SK-N-SH (cell line): ENCODE measurements at regions not wholly inside any gene's neighbourhood (a gene's known extent, or its start where the extent isn't known, plus 50 kb on each side); places are given as distances from the start of the nearest gene placed in this dataset.

Experiments used
- CTCF ChIA-PET: fragments of 300-600, 350-600 bp; formaldehyde crosslinking; extraction: SDS; loops from one replicate; lab custom pipeline; 2021; lab: Yijun Ruan, JAX
- POLR2A ChIA-PET: fragments of 350-600 bp; sonication (Branson Sonifier 250); formaldehyde crosslinking; extraction: SDS; loops from one replicate; lab custom pipeline; 2020; ENCODE audit warnings: antibody characterized with exemption, inconsistent platforms; lab: Yijun Ruan, JAX
- DNase-seq: peaks from one replicate; pipeline ENCODE4 v3.0.0; 2012
- H2AFZ ChIP-seq: fragments of 200-600 bp; sonication (generic); 2 replicates; pipeline ENCODE4 v1.8.1; 2016; ENCODE audit warnings: antibody characterized with exemption, mild to moderate bottlenecking, low read depth
- H3F3A ChIP-seq: fragments of 200-600 bp; sonication (generic); replicated peaks from 2 replicates; pipeline ENCODE3; 2016; ENCODE audit warnings: antibody characterized with exemption, mild to moderate bottlenecking; ENCODE audit not compliant: insufficient read depth
- H3K27ac ChIP-seq, 2 experiments: fragments of 200-500 bp in 1 of 2; fragments of 200-600 bp in 1 of 2; sonication (Bioruptor generic) in 1 of 2; sonication (generic), shearing (Covaris generic) in 1 of 2; 2 replicates each; pipeline versions ENCODE4 v1.5.1 to v1.6.1; 2014 to 2016; ENCODE audit warnings: low read depth in 2 of 2, inconsistent platforms in 1 of 2, low read length in 1 of 2, mild to moderate bottlenecking in 1 of 2, mixed read lengths in 1 of 2
- H3K27me3 ChIP-seq: fragments of 200-600 bp; sonication (generic), shearing (Covaris generic); 2 replicates; pipeline ENCODE4 v1.6.1; 2016; ENCODE audit warnings: mixed run types; ENCODE audit not compliant: insufficient read depth
- H3K36me3 ChIP-seq, 2 experiments: fragments of 200-500 bp in 1 of 2; fragments of 200-600 bp in 1 of 2; sonication (Bioruptor generic) in 1 of 2; sonication (generic) in 1 of 2; replicated peaks in 1 of 2; 2 replicates each; pipeline versions ENCODE3 to v1.5.1; 2014 to 2016; ENCODE audit warnings: low read length in 1 of 2, mild to moderate bottlenecking in 1 of 2; ENCODE audit not compliant: insufficient read depth in 2 of 2, control insufficient read depth in 1 of 2
- H3K4me1 ChIP-seq, 2 experiments: fragments of 200-500 bp in 1 of 2; fragments of 200-600 bp in 1 of 2; sonication (Bioruptor generic) in 1 of 2; sonication (generic), shearing (Covaris generic) in 1 of 2; 2 replicates each; pipeline versions ENCODE4 v1.5.1 to v1.6.1; 2014 to 2016; ENCODE audit warnings: low read depth in 1 of 2, low read length in 1 of 2, mixed run types in 1 of 2; ENCODE audit not compliant: insufficient read depth in 2 of 2, control insufficient read depth in 1 of 2
- H3K4me2 ChIP-seq: fragments of 200-600 bp; sonication (generic), shearing (Covaris generic); 2 replicates; pipeline ENCODE4 v1.6.1; 2017; ENCODE audit warnings: mixed run types
- H3K4me3 ChIP-seq, 2 experiments: fragments of 200-500 bp in 1 of 2; fragments of 200-600 bp in 1 of 2; sonication (Bioruptor generic) in 1 of 2; sonication (generic), shearing (Covaris generic) in 1 of 2; 2 replicates each; pipeline versions ENCODE4 v1.5.1 to v1.8.1; 2014 to 2016; ENCODE audit warnings: low read depth in 2 of 2, inconsistent platforms in 1 of 2, low read length in 1 of 2, mild to moderate bottlenecking in 1 of 2, mixed read lengths in 1 of 2, moderate library complexity in 1 of 2
- H3K79me2 ChIP-seq: fragments of 200-600 bp; sonication (generic); 2 replicates; pipeline ENCODE4 v1.8.1; 2017; ENCODE audit warnings: mild to moderate bottlenecking; ENCODE audit not compliant: insufficient read depth
- H3K9ac ChIP-seq: fragments of 200-600 bp; sonication (generic); 2 replicates; pipeline ENCODE4 v1.6.1; 2017; ENCODE audit warnings: mixed run types
- H3K9me2 ChIP-seq: fragments of 200-600 bp; sonication (generic); 2 replicates; pipeline ENCODE4 v1.6.1; 2017; ENCODE audit warnings: mixed run types
- H3K9me3 ChIP-seq: fragments of 200-600 bp; sonication (generic); 2 replicates; pipeline ENCODE4 v1.6.1; 2017; ENCODE audit warnings: mixed run types, mild to moderate bottlenecking, moderate library complexity
- H4K20me1 ChIP-seq: fragments of 200-600 bp; sonication (generic); 2 replicates; pipeline ENCODE4 v1.6.1; 2017; ENCODE audit warnings: mild to moderate bottlenecking, mixed run types; ENCODE audit not compliant: insufficient read depth
- CHD2 ChIP-seq: fragments of 150-350 bp; IDR thresholded peaks from 2 replicates; pipeline ENCODE4 v1.6.1; 2018; ENCODE audit warnings: low read length; ENCODE audit not compliant: partially characterized antibody
- EP300 ChIP-seq, 2 experiments: IDR thresholded peaks; 2 replicates each; pipeline versions ENCODE4 v1.4.0 to v1.6.1; 2012; ENCODE audit warnings: borderline replicate concordance in 1 of 2, low read depth in 1 of 2, low read length in 1 of 2
- EZH2phosphoT487 ChIP-seq: fragments of 200-600 bp; sonication (generic); IDR thresholded peaks from 2 replicates; pipeline ENCODE4 v1.6.1; 2017; ENCODE audit warnings: low read depth, mixed run types, mild to moderate bottlenecking, antibody characterized with exemption, moderate library complexity, borderline replicate concordance
- FOXM1 ChIP-seq: IDR thresholded peaks from 2 replicates; pipeline ENCODE4 v1.4.0; 2012; ENCODE audit warnings: low read depth, mild to moderate bottlenecking
- MEF2A ChIP-seq: IDR thresholded peaks from 2 replicates; pipeline ENCODE4 v1.4.0; 2012; ENCODE audit warnings: low read depth, borderline replicate concordance
- RFX5 ChIP-seq: IDR thresholded peaks from 2 replicates; pipeline ENCODE4 v1.6.1; 2012; ENCODE audit warnings: mild to moderate bottlenecking, improper control_type of control experiment, low read length
- RXRA ChIP-seq: IDR thresholded peaks from 2 replicates; pipeline ENCODE4 v1.4.0; 2012; ENCODE audit warnings: low read depth, mild to moderate bottlenecking, borderline replicate concordance
- SMC3 ChIP-seq: IDR thresholded peaks from 2 replicates; pipeline ENCODE4 v1.6.1; 2012; ENCODE audit warnings: low read depth, low read length, improper control_type of control experiment
- TAF1 ChIP-seq: IDR thresholded peaks from 2 replicates; pipeline ENCODE4 v1.6.1; 2012; ENCODE audit warnings: low read depth, mild to moderate bottlenecking, low read length, moderate library complexity, borderline replicate concordance
- TCF12 ChIP-seq: IDR thresholded peaks from 2 replicates; pipeline ENCODE4 v1.4.0; 2012
- TEAD4 ChIP-seq: IDR thresholded peaks from 2 replicates; pipeline ENCODE4 v1.4.0; 2012; ENCODE audit warnings: mild to moderate bottlenecking, borderline replicate concordance; ENCODE audit not compliant: insufficient read depth
- WGBS: methylation state at CpG from one replicate; pipeline ENCODE4 v1.1.6; 2017; ENCODE audit warnings: low lambda C conversion rate; 5-methylcytosine and 5-hydroxymethylcytosine counted together

DNA sequence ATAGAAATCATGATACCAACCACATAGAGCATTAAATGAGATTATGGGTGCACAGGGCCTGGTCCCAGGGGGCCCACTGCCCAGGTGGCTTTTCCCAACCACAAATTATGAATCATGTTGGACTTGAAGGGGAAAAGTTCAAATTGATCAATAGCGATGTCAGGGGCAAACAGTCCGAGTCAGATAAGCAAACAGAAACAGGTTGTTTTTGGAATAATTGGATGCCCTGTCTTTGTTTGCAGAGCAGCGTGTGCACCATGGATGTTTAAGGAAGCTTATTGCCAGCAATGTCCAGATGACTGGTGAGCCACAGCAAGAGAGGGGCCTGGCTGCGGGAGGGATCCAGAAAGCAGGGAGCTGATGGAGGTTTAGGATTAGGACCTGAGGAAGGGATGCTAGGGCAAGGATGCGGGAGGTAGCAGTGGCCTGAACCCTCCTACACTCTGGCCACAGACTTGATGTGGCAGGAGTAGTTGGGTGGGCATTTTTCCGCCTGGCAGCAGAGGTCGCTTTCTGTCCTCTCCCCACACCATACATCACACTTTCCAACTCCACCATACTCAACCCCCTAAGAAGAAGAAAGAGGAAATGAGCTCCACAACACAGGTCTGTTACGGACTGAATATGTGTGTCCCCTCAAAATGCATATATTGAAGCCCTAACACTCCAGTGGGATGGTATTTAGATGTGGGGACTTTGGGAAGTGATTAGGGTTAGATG, 266.4 kb upstream of the RPL38 start:
- Histone ChIP-seq H4K20me1 (no peaks in the 10 kb centered on the region), H3K4me1 (peaks cover 0 to 3% of the 10 kb centered on the region in 2 experiments; a peak in 1 of 4 replicates), H3K79me2 (no peaks in the 10 kb centered on the region), H3K27me3 (no peaks in the 10 kb centered on the region), H2AFZ (no peak overlapping the region), H3K9me2 (no peaks in the 10 kb centered on the region), H3K4me2 (no peak overlapping the region), H3K36me3 (no peaks in the 10 kb centered on the region), H3K9me3 (no peaks in the 10 kb centered on the region; the same call in 1 of the 2 replicates), H3F3A (no peaks in the 10 kb centered on the region), H3K4me3 (no peak overlapping the region), H3K9ac (no peak overlapping the region), H3K27ac (no peak overlapping the region)
- WGBS = 36% methylated on average over 8 of the region's 8 CpGs
- POLR2A ChIA-PET = no interaction called here
- CTCF ChIA-PET = interaction anchor here (0.8 to 1.7 kb wide), 7 partner anchors 11 to 263 kb away, joined by 3 to 6 read pairs (median 3); no protein-coding TSS in a partner anchor
- no peak for DNase-seq
- TF ChIP-seq TCF12 = no peak
- TF ChIP-seq RXRA = no peak
- TF ChIP-seq EZH2phosphoT487 = no peak
- no peak for TF ChIP-seq FOXM1

DNA sequence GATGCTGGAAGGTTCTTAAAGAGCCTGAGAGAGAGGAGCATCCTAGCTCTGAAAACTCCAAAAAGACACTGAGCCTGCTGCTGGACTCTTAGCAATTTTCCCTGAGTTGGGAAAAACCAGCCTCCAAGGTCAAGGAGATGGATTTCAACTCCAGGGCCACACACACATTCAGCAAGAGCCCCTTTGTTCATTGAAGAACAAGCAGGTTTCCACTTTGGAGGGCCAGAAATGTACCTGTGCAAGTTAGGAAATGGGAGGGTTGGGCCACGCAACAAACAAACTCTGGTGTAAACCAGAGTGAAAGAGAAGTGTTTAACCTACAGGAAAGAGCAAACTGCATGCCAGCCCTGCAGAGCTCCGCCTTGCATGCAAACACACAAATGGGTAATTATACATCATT, 264.8 kb upstream of the RPL38 start:
- CTCF ChIA-PET = interaction anchor here (1.1 to 1.7 kb wide), 2 partner anchors 13 to 17 kb away, joined by 3 to 6 read pairs; no protein-coding TSS in a partner anchor

GRCh38 chr17:73939806-73940205, 263.7 kb upstream of the RPL38 start:
- CTCF ChIA-PET = interaction anchor here (1.7 to 3.4 kb wide), 2 partner anchors 12 to 14 kb away, joined by 4 to 22 read pairs; no protein-coding TSS in a partner anchor
- no peak overlapping the region for H2AFZ ChIP-seq
- DNase-seq = no peak
- TF ChIP-seq RFX5 (no peak), TEAD4 (no peak), FOXM1 (no peak), MEF2A (no peak), EP300 (IDR thresholded peaks at IDR 0.05; ENCODE audit: borderline replicate concordance in 1 of 2, low read depth in 1 of 2, low read length in 1 of 2) (no peak), CHD2 (no peak)
- no peaks in the 10 kb centered on the region for H3K9me3 ChIP-seq
- POLR2A ChIA-PET = no interaction called here
- H3K4me3 ChIP-seq = no peak overlapping the region
- no peaks in the 10 kb centered on the region for H4K20me1 ChIP-seq
- H3K79me2 ChIP-seq = no peaks in the 10 kb centered on the region
- peaks cover 0 to 3% of the 10 kb centered on the region in 2 experiments; a peak in 1 of 4 replicates for H3K4me1 ChIP-seq
- no peaks in the 10 kb centered on the region for H3K9me2 ChIP-seq
- no peak overlapping the region for H3K9ac ChIP-seq
- H3F3A ChIP-seq = no peaks in the 10 kb centered on the region
- no peaks in the 10 kb centered on the region for H3K36me3 ChIP-seq
- H3K4me2 ChIP-seq = no peak overlapping the region
- no peaks in the 10 kb centered on the region for H3K27me3 ChIP-seq
- 44% methylated on average over 8 of the region's 8 CpGs for WGBS
- no peak overlapping the region for H3K27ac ChIP-seq

More for the DNA sequence above, 264.8 kb upstream of the RPL38 start:
- Histone ChIP-seq H3K4me2 (no peak overlapping the region), H3K27me3 (no peaks in the 10 kb centered on the region), H3F3A (no peaks in the 10 kb centered on the region), H3K27ac (no peak overlapping the region), H2AFZ (no peak overlapping the region), H3K9me2 (no peaks in the 10 kb centered on the region), H4K20me1 (no peaks in the 10 kb centered on the region)
- WGBS = 37% methylated on average over 2 of the region's 2 CpGs
- TF ChIP-seq TAF1 (no peak), FOXM1 (no peak), SMC3 (no peak)
- TF ChIP-seq, all 33 proteins: peak for 0
- no peaks in the 10 kb centered on the region for H3K79me2 ChIP-seq
- no peak for DNase-seq
- peaks cover 0 to 3% of the 10 kb centered on the region in 2 experiments; a peak in 1 of 4 replicates for H3K4me1 ChIP-seq
- H3K9ac ChIP-seq = no peak overlapping the region
- H3K36me3 ChIP-seq = no peaks in the 10 kb centered on the region
- no peaks in the 10 kb centered on the region; the same call in 1 of the 2 replicates for H3K9me3 ChIP-seq
- POLR2A ChIA-PET = no interaction called here
- H3K4me3 ChIP-seq = no peak overlapping the region
